Stimulated activated naive B cell treated with anti-CD40 and anti-IgM and Interleukin-4, amounts not matched to agents 10 μg/mL and 1 μg/mL and 100 μg/mL, for 72 hours (primary cell): ENCODE measurements at regions not wholly inside any gene's neighbourhood (a gene's known extent, or its start where the extent isn't known, plus 50 kb on each side); places are given as distances from the start of the nearest gene placed in this dataset.

Experiments
- ATAC-seq, 2 donors: fragments of 150-1000 bp; cut with Tn5 transposase; replicated peaks; 2 replicates each; pipeline ENCODE4 v1.10.0; 2021; ENCODE audit warnings: moderate library complexity in 1 of 2
- DNase-seq: peaks from one replicate; pipeline ENCODE4 v3.0.0; 2021
- H3K27ac Mint-ChIP-seq: one replicate; pipeline ENCODE4 v1.8.0; 2022; ENCODE audit warnings: mild to moderate bottlenecking, mixed read lengths
- H3K27me3 Mint-ChIP-seq, 2 donors: one replicate each; pipeline ENCODE4 v1.8.0; 2022; ENCODE audit warnings: mixed read lengths in 2 of 2
- H3K36me3 Mint-ChIP-seq, 2 donors: one replicate each; pipeline ENCODE4 v1.8.0; 2022; ENCODE audit warnings: mixed read lengths in 2 of 2, mild to moderate bottlenecking in 1 of 2
- H3K4me1 Mint-ChIP-seq, 2 donors: one replicate each; pipeline ENCODE4 v1.8.0; 2022; ENCODE audit warnings: mixed read lengths in 2 of 2, mild to moderate bottlenecking in 1 of 2
- H3K4me3 Mint-ChIP-seq, 2 donors: one replicate each; pipeline ENCODE4 v1.8.0; 2022; ENCODE audit warnings: mild to moderate bottlenecking in 2 of 2, mixed read lengths in 2 of 2, moderate library complexity in 1 of 2
- H3K9me3 Mint-ChIP-seq, 2 donors: one replicate each; pipeline ENCODE4 v1.8.0; 2022; ENCODE audit warnings: mixed read lengths in 2 of 2, mild to moderate bottlenecking in 1 of 2

GRCh38 chr2:221064880-221065279 is 507.2 kb downstream of the EPHA4 start:
- H3K9me3 Mint-ChIP-seq = peaks cover 0 to 5% of the 10 kb centered on the region in 2 donors
- H3K27me3 Mint-ChIP-seq = no peaks in the 10 kb centered on the region
- DNase-seq = no peak
- no peak for ATAC-seq
- no peaks in the 10 kb centered on the region for H3K4me1 Mint-ChIP-seq
- no peaks in the 10 kb centered on the region for H3K36me3 Mint-ChIP-seq
- H3K27ac Mint-ChIP-seq = no peak overlapping the region
- no peak overlapping the region for H3K4me3 Mint-ChIP-seq

- H3K27me3 Mint-ChIP-seq = no peaks in the 10 kb centered on the region
- ATAC-seq (no peak), DNase-seq (no peak)
- no peak overlapping the region for H3K4me3 Mint-ChIP-seq
- H3K4me1 Mint-ChIP-seq = no peaks in the 10 kb centered on the region
- peaks cover 0 to 11% of the 10 kb centered on the region in 2 donors for H3K36me3 Mint-ChIP-seq
- H3K27ac Mint-ChIP-seq = no peak overlapping the region
- peaks cover 23 to 24% of the 10 kb centered on the region in 2 donors for H3K9me3 Mint-ChIP-seq
Observed at GRCh38 chr2:221068123-221068522, 504.0 kb downstream of the EPHA4 start.

- no peak for DNase-seq
- Mint-ChIP-seq H3K36me3 (peaks cover 0 to 11% of the 10 kb centered on the region in 2 donors), H3K9me3 (peaks cover 23 to 24% of the 10 kb centered on the region in 2 donors), H3K27me3 (no peaks in the 10 kb centered on the region), H3K4me3 (no peak overlapping the region), H3K27ac (no peak overlapping the region), H3K4me1 (no peaks in the 10 kb centered on the region)
- no peak for ATAC-seq
Observed at GRCh38 chr2:221070106-221070505, 502.0 kb downstream of the EPHA4 start.

GRCh38 chr2:221073326-221074049 is 498.6 kb downstream of the EPHA4 start:
- ATAC-seq (no peak), DNase-seq (no peak)
- H3K27ac Mint-ChIP-seq = no peak overlapping the region
- no peak overlapping the region for H3K4me3 Mint-ChIP-seq
- H3K36me3 Mint-ChIP-seq = peaks cover 0 to 11% of the 10 kb centered on the region in 2 donors
- H3K9me3 Mint-ChIP-seq = peaks cover 23 to 24% of the 10 kb centered on the region in 2 donors
- no peaks in the 10 kb centered on the region for H3K4me1 Mint-ChIP-seq
- H3K27me3 Mint-ChIP-seq = peaks cover 4 to 10% of the 10 kb centered on the region in 2 donors

GRCh38 chr2:221074238-221074637 is 497.9 kb downstream of the EPHA4 start:
- H3K27me3 Mint-ChIP-seq = peaks cover 4 to 10% of the 10 kb centered on the region in 2 donors

DNA sequence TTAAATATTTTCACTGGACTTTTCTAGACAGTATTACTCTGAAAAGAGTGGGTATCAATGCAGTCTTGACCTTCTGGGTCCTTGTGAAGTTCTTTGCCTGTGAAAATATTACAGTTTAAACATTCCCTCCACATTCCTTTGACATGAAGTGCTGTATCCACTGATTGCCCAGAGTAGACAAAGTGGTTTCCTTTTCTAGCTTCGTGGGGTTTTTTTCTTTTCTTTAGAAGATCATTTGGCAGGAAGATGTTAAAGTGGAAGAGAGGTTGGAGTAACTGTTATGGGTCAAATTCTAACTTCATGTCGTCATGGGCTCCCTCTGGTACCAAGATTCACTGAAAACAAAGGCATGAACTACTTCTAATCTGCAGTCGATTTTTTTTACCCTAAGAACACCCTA is 496.9 kb downstream of the EPHA4 start:
- peaks cover 20 to 23% of the 10 kb centered on the region in 2 donors for H3K9me3 Mint-ChIP-seq
- H3K4me1 Mint-ChIP-seq = no peaks in the 10 kb centered on the region
- ATAC-seq = no peak
- peaks cover 4 to 10% of the 10 kb centered on the region in 2 donors for H3K27me3 Mint-ChIP-seq
- no peak for DNase-seq
- H3K36me3 Mint-ChIP-seq = peaks cover 0 to 11% of the 10 kb centered on the region in 2 donors
- no peak overlapping the region for H3K4me3 Mint-ChIP-seq
- no peak overlapping the region for H3K27ac Mint-ChIP-seq

More at GRCh38 chr2:221074238-221074637, 497.9 kb downstream of the EPHA4 start:
- Mint-ChIP-seq H3K9me3 (peaks cover 22 to 24% of the 10 kb centered on the region in 2 donors), H3K4me1 (no peaks in the 10 kb centered on the region), H3K36me3 (peaks cover 0 to 11% of the 10 kb centered on the region in 2 donors), H3K27ac (no peak overlapping the region), H3K4me3 (no peak overlapping the region)
- ATAC-seq (no peak), DNase-seq (no peak)

DNA sequence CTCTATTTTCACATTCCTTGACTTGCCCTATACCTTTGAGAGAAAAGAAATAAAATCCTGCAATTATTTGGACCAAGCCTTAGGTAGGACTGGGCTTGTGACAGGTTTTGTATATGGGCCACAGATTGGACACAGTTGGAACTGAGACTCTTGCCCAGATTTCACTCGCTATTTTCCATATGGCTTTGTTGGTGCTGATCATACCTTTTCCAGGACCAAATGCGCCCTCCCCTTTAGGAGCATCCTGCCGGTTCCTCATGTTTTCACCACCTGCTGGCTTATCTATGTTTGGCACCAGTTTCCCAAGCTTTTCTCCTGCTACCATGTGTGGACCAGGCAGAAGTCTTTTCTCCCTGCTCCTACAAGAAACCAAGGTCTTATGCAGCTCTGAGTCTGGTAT is 494.9 kb downstream of the EPHA4 start:
- Mint-ChIP-seq H3K27me3 (peaks cover 4 to 10% of the 10 kb centered on the region in 2 donors), H3K4me1 (no peaks in the 10 kb centered on the region), H3K36me3 (peaks cover 0 to 3% of the 10 kb centered on the region in 2 donors), H3K27ac (no peak overlapping the region), H3K9me3 (peaks cover 3 to 7% of the 10 kb centered on the region in 2 donors), H3K4me3 (no peak overlapping the region)
- DNase-seq (no peak), ATAC-seq (no peak)

- ATAC-seq = no peak
- Mint-ChIP-seq H3K27ac (no peak overlapping the region), H3K9me3 (peaks cover 0 to 1% of the 10 kb centered on the region in 2 donors), H3K36me3 (no peaks in the 10 kb centered on the region), H3K4me1 (no peaks in the 10 kb centered on the region), H3K27me3 (peaks cover 4 to 10% of the 10 kb centered on the region in 2 donors), H3K4me3 (no peak overlapping the region)
- DNase-seq = no peak
Observed at GRCh38 chr2:221077799-221078198, 494.3 kb downstream of the EPHA4 start.

GRCh38 chr2:221085341-221085900 is 486.7 kb downstream of the EPHA4 start:
- Mint-ChIP-seq H3K9me3 (no peaks in the 10 kb centered on the region), H3K27ac (no peak overlapping the region), H3K4me3 (no peak overlapping the region), H3K4me1 (no peaks in the 10 kb centered on the region), H3K27me3 (no peaks in the 10 kb centered on the region), H3K36me3 (no peaks in the 10 kb centered on the region)
- ATAC-seq (no peak), DNase-seq (no peak)

- no peaks in the 10 kb centered on the region for H3K27me3 Mint-ChIP-seq
- no peaks in the 10 kb centered on the region for H3K36me3 Mint-ChIP-seq
- H3K9me3 Mint-ChIP-seq = no peaks in the 10 kb centered on the region
- no peak for ATAC-seq
- no peak for DNase-seq
- no peak overlapping the region for H3K27ac Mint-ChIP-seq
- H3K4me1 Mint-ChIP-seq = no peaks in the 10 kb centered on the region
- no peak overlapping the region for H3K4me3 Mint-ChIP-seq
Observed at GRCh38 chr2:221085936-221086335, 486.2 kb downstream of the EPHA4 start.

- ATAC-seq (no peak), DNase-seq (no peak)
- Mint-ChIP-seq H3K27me3 (peaks cover 0 to 10% of the 10 kb centered on the region in 2 donors), H3K4me3 (no peak overlapping the region), H3K4me1 (no peaks in the 10 kb centered on the region), H3K9me3 (no peaks in the 10 kb centered on the region), H3K27ac (no peak overlapping the region), H3K36me3 (no peaks in the 10 kb centered on the region)
Observed at GRCh38 chr2:221087779-221088178, 484.3 kb downstream of the EPHA4 start.

DNA sequence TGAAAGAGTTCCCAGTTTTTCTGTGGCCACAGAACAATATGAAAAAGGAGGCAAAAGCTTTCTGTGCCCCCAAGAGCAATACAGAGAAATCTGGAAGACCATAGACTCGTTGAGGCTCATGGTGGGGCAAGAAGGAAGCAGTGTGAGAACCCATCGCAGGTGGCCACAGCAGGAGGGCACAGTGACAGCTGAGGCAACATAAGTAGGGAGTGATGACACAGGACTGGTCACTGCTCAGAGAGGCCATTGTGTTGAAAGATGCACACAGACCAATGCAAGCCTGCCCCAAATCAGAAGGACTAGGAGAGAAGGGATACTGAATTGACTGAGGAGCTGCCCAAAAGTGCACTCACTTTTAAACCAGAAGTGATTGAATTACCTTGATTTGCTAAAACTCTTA is 483.6 kb downstream of the EPHA4 start:
- H3K4me3 Mint-ChIP-seq = no peak overlapping the region
- H3K27me3 Mint-ChIP-seq = peaks cover 0 to 10% of the 10 kb centered on the region in 2 donors
- H3K4me1 Mint-ChIP-seq = no peaks in the 10 kb centered on the region
- DNase-seq (no peak), ATAC-seq (no peak)
- no peak overlapping the region for H3K27ac Mint-ChIP-seq
- H3K36me3 Mint-ChIP-seq = no peaks in the 10 kb centered on the region
- no peaks in the 10 kb centered on the region for H3K9me3 Mint-ChIP-seq

DNA sequence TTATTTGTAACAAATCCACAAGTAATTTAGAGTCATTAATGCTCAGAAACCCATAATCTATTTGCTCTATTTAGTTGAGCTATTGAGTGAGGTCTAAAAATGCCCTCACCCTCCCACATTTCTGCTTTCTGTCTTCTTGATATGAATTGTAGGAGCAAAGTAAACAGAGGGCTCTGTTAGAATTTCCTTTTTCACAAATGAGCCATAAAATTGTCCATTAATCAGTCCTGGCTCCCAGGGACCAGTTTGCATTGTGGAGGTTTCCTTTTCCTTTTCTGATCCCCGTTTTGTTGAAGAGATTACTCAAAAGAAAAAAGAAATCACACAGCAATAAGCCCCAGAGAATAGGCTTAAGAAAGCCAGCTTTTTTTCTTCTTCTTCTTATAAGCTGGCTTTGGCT is 476.7 kb downstream of the EPHA4 start:
- ATAC-seq (no peak), DNase-seq (no peak)
- H3K27ac Mint-ChIP-seq = no peak overlapping the region
- no peaks in the 10 kb centered on the region for H3K4me1 Mint-ChIP-seq
- no peaks in the 10 kb centered on the region for H3K36me3 Mint-ChIP-seq
- no peak overlapping the region for H3K4me3 Mint-ChIP-seq
- H3K9me3 Mint-ChIP-seq = no peaks in the 10 kb centered on the region
- peaks cover 0 to 17% of the 10 kb centered on the region in 2 donors for H3K27me3 Mint-ChIP-seq

DNA sequence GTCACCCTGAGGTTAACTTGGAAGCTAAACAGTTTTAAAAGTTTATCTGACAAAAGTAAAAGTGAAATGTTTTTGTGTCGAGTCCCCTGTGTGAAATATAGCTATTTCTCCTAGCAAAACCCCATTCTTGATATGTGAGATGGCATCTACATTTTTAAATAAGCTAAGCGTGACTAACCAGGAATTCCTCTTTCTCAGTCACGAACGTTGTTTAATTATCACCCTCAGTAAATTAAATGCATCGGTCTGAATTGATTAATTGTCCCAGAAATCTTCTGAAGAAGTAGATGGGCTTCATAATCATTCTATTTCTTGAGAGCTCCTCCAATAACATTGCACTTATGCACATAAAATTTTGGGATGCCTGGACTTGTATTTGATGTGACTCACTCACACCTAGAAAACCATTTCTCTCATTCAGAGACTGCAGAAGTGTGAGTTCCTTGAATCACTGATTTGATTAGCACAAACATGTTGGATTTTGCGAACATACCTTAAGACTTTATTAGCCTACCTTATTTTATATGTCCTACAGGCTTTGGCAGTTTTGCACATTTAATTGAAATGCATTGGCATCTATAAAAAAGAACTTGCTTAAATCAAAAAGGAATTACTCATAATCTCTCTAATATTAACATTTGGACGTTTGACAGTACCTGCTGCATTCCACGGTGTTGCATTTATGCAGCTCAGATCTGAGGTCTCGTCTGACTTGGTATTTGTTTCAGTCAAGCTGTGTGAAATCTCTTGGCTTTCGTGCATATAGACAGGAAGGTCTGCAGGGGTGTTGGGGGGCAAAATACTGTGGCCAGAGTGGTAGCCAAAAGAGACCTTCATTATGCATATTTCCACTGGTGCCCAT is 475.2 kb downstream of the EPHA4 start:
- ATAC-seq (no peak), DNase-seq (no peak)
- no peaks in the 10 kb centered on the region for H3K36me3 Mint-ChIP-seq
- H3K4me3 Mint-ChIP-seq = no peak overlapping the region
- peaks cover 0 to 12% of the 10 kb centered on the region in 2 donors for H3K27me3 Mint-ChIP-seq
- no peaks in the 10 kb centered on the region for H3K9me3 Mint-ChIP-seq
- H3K27ac Mint-ChIP-seq = no peak overlapping the region
- H3K4me1 Mint-ChIP-seq = no peaks in the 10 kb centered on the region
